ENCODE measurements at regions not wholly inside any gene's neighbourhood (a gene's known extent, or its start where the extent isn't known, plus 50 kb on each side); places are given as distances from the start of the nearest gene placed in this dataset.

DNA sequence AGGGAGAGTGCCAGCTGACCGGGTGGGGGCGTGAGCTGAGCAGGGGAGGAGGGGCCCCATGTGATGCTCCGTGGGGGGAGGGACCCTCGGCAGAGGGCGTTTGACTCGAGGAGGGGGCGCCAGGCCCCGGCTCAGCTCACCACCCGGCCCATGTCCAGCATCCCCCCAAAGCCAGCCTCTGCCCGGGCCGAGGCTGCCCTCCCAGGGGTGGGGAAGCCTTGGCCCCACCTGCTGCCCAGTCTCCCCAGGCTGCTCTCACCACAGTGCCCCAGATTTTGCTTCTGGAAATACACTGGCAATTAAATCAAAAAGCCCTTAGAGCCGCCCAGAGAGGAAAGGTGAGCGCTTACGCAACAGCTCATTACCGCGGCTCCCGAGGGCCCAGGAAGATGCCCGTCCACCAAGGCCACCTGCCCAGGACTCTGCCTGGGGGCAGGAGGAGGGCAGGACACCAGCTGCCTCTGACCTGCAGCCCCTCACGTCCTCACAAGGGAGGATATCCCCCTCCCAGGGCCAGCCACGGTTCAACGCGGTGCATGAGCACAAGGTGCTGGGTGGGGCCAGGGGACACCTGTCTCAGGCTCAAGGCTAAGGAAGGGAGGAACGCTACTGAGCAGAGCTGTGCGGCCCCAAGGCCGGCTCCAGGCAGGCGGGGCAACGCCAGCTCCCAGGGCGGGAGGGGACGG, 70.0 kb upstream of the INPP5A start:
- Histone ChIP-seq H3K4me3 (ENCODE audit: low read depth in 1 of 2, low read length in 2 of 2) (no peak overlapping the region), H3K4me1 (ENCODE audit: control insufficient read depth in 1 of 2, insufficient read depth in 2 of 2, low read length in 2 of 2) (peaks cover 0 to 49% of the 10 kb centered on the region in 2 donors), H3K27me3 (ENCODE audit: low read depth, low read length) (no peaks in the 10 kb centered on the region), H3K9me3 (ENCODE audit: control insufficient read depth in 1 of 2, low read length in 2 of 2) (no peaks in the 10 kb centered on the region), H3K27ac (ENCODE audit: low read length) (no peak overlapping the region), H3K36me3 (ENCODE audit: control insufficient read depth in 1 of 2, insufficient read depth in 2 of 2, low read length in 2 of 2) (no peaks in the 10 kb centered on the region)

DNA sequence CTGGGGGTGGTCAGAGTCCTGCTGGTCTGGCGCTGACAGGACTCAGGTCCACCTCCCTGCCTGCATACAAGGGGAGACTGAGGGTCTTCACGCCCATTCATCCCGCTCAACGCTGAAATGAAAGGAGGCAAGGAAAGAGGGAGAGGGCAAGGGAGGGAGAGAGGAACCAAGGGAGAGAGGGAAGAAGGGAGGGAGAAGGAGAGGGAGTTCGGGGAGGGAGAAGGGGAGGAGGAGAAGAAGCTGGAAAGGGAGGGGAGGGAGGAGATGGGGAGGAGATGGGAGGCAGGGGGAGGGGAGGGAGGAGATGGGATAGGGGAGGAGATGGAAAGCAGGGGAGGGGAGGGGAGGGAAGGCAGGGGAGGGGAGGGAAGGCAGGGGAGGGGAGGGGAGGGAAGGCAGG, 69.4 kb upstream of the INPP5A start:
- Histone ChIP-seq H3K36me3 (ENCODE audit: control insufficient read depth in 1 of 2, insufficient read depth in 2 of 2, low read length in 2 of 2) (no peaks in the 10 kb centered on the region), H3K4me1 (ENCODE audit: control insufficient read depth in 1 of 2, insufficient read depth in 2 of 2, low read length in 2 of 2) (peaks cover 0 to 49% of the 10 kb centered on the region in 2 donors), H3K27me3 (ENCODE audit: low read depth, low read length) (no peaks in the 10 kb centered on the region), H3K27ac (ENCODE audit: low read length) (no peak overlapping the region), H3K9me3 (ENCODE audit: control insufficient read depth in 1 of 2, low read length in 2 of 2) (no peaks in the 10 kb centered on the region), H3K4me3 (ENCODE audit: low read depth in 1 of 2, low read length in 2 of 2) (no peak overlapping the region)

DNA sequence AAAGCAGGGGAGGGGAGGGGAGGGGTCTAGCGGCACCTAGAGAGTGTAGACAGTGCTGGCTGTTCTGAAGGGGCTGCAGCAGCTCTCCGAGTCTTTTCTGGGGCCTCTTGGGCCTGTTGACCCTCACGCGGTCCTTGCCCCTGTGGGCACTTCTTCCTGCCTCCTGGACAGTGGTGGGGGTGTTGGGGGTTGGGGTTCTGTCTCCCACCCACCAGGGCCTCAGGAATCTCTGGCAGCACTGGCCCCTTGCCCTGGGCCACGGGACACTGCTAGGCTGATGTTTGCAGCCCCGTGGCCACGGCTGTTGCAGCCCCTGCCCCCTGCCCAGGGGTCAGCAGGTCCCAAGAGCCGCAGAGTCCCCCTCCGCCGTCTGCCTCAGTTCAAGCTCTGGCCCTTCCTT, 68.9 kb upstream of the INPP5A start:
- H3K27ac ChIP-seq (ENCODE audit: low read length): no peak overlapping the region
- H3K27me3 ChIP-seq (ENCODE audit: low read depth, low read length): no peaks in the 10 kb centered on the region
- peaks cover 0 to 44% of the 10 kb centered on the region in 2 donors for H3K4me1 ChIP-seq (ENCODE audit: control insufficient read depth in 1 of 2, insufficient read depth in 2 of 2, low read length in 2 of 2)

GRCh38 chr10:132469197-132469884, 68.2 kb upstream of the INPP5A start:
- H3K27ac ChIP-seq (ENCODE audit: low read length): no peak overlapping the region
- no peaks in the 10 kb centered on the region for H3K27me3 ChIP-seq (ENCODE audit: low read depth, low read length)
- no peaks in the 10 kb centered on the region for H3K36me3 ChIP-seq (ENCODE audit: control insufficient read depth in 1 of 2, insufficient read depth in 2 of 2, low read length in 2 of 2)
- H3K4me1 ChIP-seq (ENCODE audit: control insufficient read depth in 1 of 2, insufficient read depth in 2 of 2, low read length in 2 of 2): peaks cover 0 to 38% of the 10 kb centered on the region in 2 donors
- H3K4me3 ChIP-seq (ENCODE audit: low read depth in 1 of 2, low read length in 2 of 2): no peak overlapping the region
- H3K9me3 ChIP-seq (ENCODE audit: control insufficient read depth in 1 of 2, low read length in 2 of 2): no peaks in the 10 kb centered on the region

More for the DNA sequence above, 68.9 kb upstream of the INPP5A start:
- no peaks in the 10 kb centered on the region for H3K36me3 ChIP-seq (ENCODE audit: control insufficient read depth in 1 of 2, insufficient read depth in 2 of 2, low read length in 2 of 2)
- no peaks in the 10 kb centered on the region for H3K9me3 ChIP-seq (ENCODE audit: control insufficient read depth in 1 of 2, low read length in 2 of 2)
- H3K4me3 ChIP-seq (ENCODE audit: low read depth in 1 of 2, low read length in 2 of 2): no peak overlapping the region

GRCh38 chr10:132470410-132471124, 67.0 kb upstream of the INPP5A start:
- Histone ChIP-seq H3K27ac (ENCODE audit: low read length) (no peak overlapping the region), H3K36me3 (ENCODE audit: control insufficient read depth in 1 of 2, insufficient read depth in 2 of 2, low read length in 2 of 2) (no peaks in the 10 kb centered on the region), H3K4me1 (ENCODE audit: control insufficient read depth in 1 of 2, insufficient read depth in 2 of 2, low read length in 2 of 2) (peaks cover 0 to 25% of the 10 kb centered on the region in 2 donors), H3K27me3 (ENCODE audit: low read depth, low read length) (no peaks in the 10 kb centered on the region), H3K9me3 (ENCODE audit: control insufficient read depth in 1 of 2, low read length in 2 of 2) (no peaks in the 10 kb centered on the region), H3K4me3 (ENCODE audit: low read depth in 1 of 2, low read length in 2 of 2) (no peak overlapping the region)

DNA sequence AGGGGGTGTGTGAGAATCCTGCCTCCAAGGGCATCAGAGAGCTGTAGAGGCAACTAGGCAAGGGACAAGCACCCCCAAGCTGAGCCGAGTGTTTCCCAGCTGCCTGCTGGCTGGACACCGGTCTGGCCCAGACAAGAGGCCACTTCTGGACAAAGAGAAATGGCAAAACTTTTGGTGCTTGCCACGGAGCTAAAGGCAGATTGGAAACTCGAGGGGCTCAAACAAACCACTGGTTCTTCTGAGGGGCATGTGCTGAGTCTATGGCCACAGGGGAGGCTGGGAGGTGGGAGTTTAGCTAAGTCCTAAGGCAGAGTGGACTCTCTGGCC, 66.5 kb upstream of the INPP5A start:
- H3K4me1 ChIP-seq (ENCODE audit: control insufficient read depth in 1 of 2, insufficient read depth in 2 of 2, low read length in 2 of 2): peaks cover 0 to 21% of the 10 kb centered on the region in 2 donors
- no peak overlapping the region for H3K4me3 ChIP-seq (ENCODE audit: low read depth in 1 of 2, low read length in 2 of 2)
- no peak overlapping the region for H3K27ac ChIP-seq (ENCODE audit: low read length)
- no peaks in the 10 kb centered on the region for H3K27me3 ChIP-seq (ENCODE audit: low read depth, low read length)
- H3K9me3 ChIP-seq (ENCODE audit: control insufficient read depth in 1 of 2, low read length in 2 of 2): no peaks in the 10 kb centered on the region
- H3K36me3 ChIP-seq (ENCODE audit: control insufficient read depth in 1 of 2, insufficient read depth in 2 of 2, low read length in 2 of 2): no peaks in the 10 kb centered on the region

DNA sequence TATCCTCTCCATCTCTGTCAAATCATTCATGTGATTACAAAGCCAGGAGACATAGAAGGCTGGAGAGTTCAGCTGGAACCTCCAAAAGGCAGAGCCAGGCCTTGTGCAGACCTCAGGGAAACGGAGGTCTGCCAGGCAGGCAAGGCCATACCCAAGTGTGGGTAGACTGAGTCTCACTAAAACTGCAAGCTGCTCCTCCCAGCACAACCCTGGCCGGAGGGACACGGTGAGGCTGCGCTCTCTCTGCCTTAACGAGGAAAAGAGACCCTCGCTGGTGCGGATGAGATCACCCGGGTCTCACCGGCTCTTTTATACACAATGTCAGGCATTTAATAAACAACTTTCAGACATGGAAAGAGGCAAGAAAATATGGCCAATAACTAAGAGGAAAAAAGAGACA, 66.1 kb upstream of the INPP5A start:
- H3K4me3 ChIP-seq (ENCODE audit: low read depth in 1 of 2, low read length in 2 of 2): no peak overlapping the region
- H3K9me3 ChIP-seq (ENCODE audit: control insufficient read depth in 1 of 2, low read length in 2 of 2): no peaks in the 10 kb centered on the region
- H3K36me3 ChIP-seq (ENCODE audit: control insufficient read depth in 1 of 2, insufficient read depth in 2 of 2, low read length in 2 of 2): no peaks in the 10 kb centered on the region
- H3K27me3 ChIP-seq (ENCODE audit: low read depth, low read length): no peaks in the 10 kb centered on the region
- no peak overlapping the region for H3K27ac ChIP-seq (ENCODE audit: low read length)
- H3K4me1 ChIP-seq (ENCODE audit: control insufficient read depth in 1 of 2, insufficient read depth in 2 of 2, low read length in 2 of 2): peaks cover 0 to 21% of the 10 kb centered on the region in 2 donors

- Histone ChIP-seq H3K27me3 (ENCODE audit: low read depth, low read length) (no peaks in the 10 kb centered on the region), H3K27ac (ENCODE audit: low read length) (no peak overlapping the region), H3K4me1 (ENCODE audit: control insufficient read depth in 1 of 2, insufficient read depth in 2 of 2, low read length in 2 of 2) (no peaks in the 10 kb centered on the region), H3K36me3 (ENCODE audit: control insufficient read depth in 1 of 2, insufficient read depth in 2 of 2, low read length in 2 of 2) (no peaks in the 10 kb centered on the region), H3K4me3 (ENCODE audit: low read depth in 1 of 2, low read length in 2 of 2) (no peak overlapping the region), H3K9me3 (ENCODE audit: control insufficient read depth in 1 of 2, low read length in 2 of 2) (no peaks in the 10 kb centered on the region)
Measured at GRCh38 chr10:132475086-132475485, 62.5 kb upstream of the INPP5A start.

- H3K4me1 ChIP-seq (ENCODE audit: control insufficient read depth in 1 of 2, insufficient read depth in 2 of 2, low read length in 2 of 2): no peaks in the 10 kb centered on the region
- no peak overlapping the region for H3K27ac ChIP-seq (ENCODE audit: low read length)
- no peaks in the 10 kb centered on the region for H3K36me3 ChIP-seq (ENCODE audit: control insufficient read depth in 1 of 2, insufficient read depth in 2 of 2, low read length in 2 of 2)
Measured at GRCh38 chr10:132476146-132477065, 61.2 kb upstream of the INPP5A start.

DNA sequence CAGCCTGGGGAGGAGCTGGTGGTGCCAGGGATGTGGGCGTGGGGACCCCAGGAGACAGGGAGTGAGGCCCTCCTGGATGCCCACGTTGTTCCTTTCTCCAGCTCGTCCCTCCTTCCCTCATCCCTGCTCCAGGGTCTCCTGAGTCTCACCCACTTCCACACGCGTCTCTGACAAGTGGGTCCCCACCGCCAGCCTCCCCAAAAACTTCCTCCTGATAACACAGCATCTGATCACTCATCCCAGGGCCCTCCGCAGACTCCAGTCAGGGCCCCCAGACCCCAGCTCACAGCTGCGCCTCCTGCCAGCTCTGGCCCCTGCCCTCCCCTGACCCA, 60.6 kb upstream of the INPP5A start:
- H3K27ac ChIP-seq (ENCODE audit: low read length): no peak overlapping the region
- no peaks in the 10 kb centered on the region for H3K27me3 ChIP-seq (ENCODE audit: low read depth, low read length)
- no peaks in the 10 kb centered on the region for H3K4me1 ChIP-seq (ENCODE audit: control insufficient read depth in 1 of 2, insufficient read depth in 2 of 2, low read length in 2 of 2)
- no peak overlapping the region for H3K4me3 ChIP-seq (ENCODE audit: low read depth in 1 of 2, low read length in 2 of 2)
- no peaks in the 10 kb centered on the region for H3K36me3 ChIP-seq (ENCODE audit: control insufficient read depth in 1 of 2, insufficient read depth in 2 of 2, low read length in 2 of 2)
- no peaks in the 10 kb centered on the region for H3K9me3 ChIP-seq (ENCODE audit: control insufficient read depth in 1 of 2, low read length in 2 of 2)

More at GRCh38 chr10:132476146-132477065, 61.2 kb upstream of the INPP5A start:
- H3K4me3 ChIP-seq (ENCODE audit: low read depth in 1 of 2, low read length in 2 of 2): no peak overlapping the region
- no peaks in the 10 kb centered on the region for H3K9me3 ChIP-seq (ENCODE audit: control insufficient read depth in 1 of 2, low read length in 2 of 2)
- no peaks in the 10 kb centered on the region for H3K27me3 ChIP-seq (ENCODE audit: low read depth, low read length)
